Vagina (tissue), 2 donors: ENCODE measurements at regions not wholly inside any gene's neighbourhood (a gene's known extent, or its start where the extent isn't known, plus 50 kb on each side); places are given as distances from the start of the nearest gene placed in this dataset.

ENCODE experiments used
- CTCF ChIP-seq, 3 experiments: fragments of 450-650 bp in 2 of 3; fragments of 200-600 bp in 1 of 3; sonication (generic) in 1 of 3; IDR thresholded peaks; one replicate each; pipeline ENCODE4 v1.5.1; 2017 to 2019; ENCODE audit warnings: antibody characterized with exemption in 3 of 3, mild to moderate bottlenecking in 2 of 3, moderate library complexity in 2 of 3
- POLR2A ChIP-seq, 2 donors: fragments of 450-650 bp; IDR thresholded peaks; one replicate each; pipeline ENCODE4 v1.6.1; 2017; ENCODE audit warnings: antibody characterized with exemption in 2 of 2, mild to moderate bottlenecking in 2 of 2, moderate library complexity in 2 of 2
- POLR2AphosphoS5 ChIP-seq, 2 donors: sonication (generic); formaldehyde crosslinking; IDR thresholded peaks; one replicate each; pipeline ENCODE4 v1.9.0; 2017; ENCODE audit warnings: antibody characterized with exemption in 2 of 2, mild to moderate bottlenecking in 2 of 2, low read depth in 1 of 2; ENCODE audit not compliant: insufficient read depth in 1 of 2

GRCh38 chr1:168468042-168468809 lies 75.6 kb downstream of the XCL2 start:
- TF ChIP-seq CTCF (IDR thresholded peaks at IDR 0.05) (no peak), POLR2A (IDR thresholded peaks at IDR 0.05) (no peak), POLR2AphosphoS5 (IDR thresholded peaks at IDR 0.05; ENCODE audit: insufficient read depth in 1 of 2, low read depth in 1 of 2) (no peak)
